ENCODE measurements at regions not wholly inside any gene's neighbourhood (a gene's known extent, or its start where the extent isn't known, plus 50 kb on each side); places are given as distances from the start of the nearest gene placed in this dataset.
"Not testable (repeated sequence)": the region's sequence is repeated elsewhere in the genome, so short reads cannot be mapped to it uniquely, and the experiment has no call there.

DNA sequence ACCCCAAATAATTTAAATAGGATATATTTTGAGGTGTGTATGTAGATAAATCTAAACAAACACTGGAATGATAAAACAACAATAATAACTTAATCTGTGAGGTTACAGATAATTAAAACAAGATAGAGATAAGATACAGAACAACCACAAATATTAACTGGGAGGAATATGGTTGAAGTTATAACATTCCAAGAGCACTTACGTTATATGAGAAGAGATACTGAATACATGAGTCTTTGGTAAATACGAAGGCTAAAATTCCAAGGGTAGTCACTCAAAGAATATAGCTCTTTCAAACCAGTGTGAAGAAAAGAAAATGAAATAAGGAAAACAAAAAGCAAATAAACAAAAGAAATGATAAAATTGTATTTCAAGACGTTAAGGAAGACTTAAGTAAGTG, 76.0 kb upstream of the MYO3A start:
- Histone ChIP-seq H3K36me3 (no peaks in the 10 kb centered on the region), H3K4me3 (ENCODE audit: low read depth in 1 of 2, low read length in 1 of 2) (no peak overlapping the region), H3K9me3 (no peaks in the 10 kb centered on the region), H3K27ac (no peak overlapping the region), H3K4me1 (ENCODE audit: control insufficient read depth in 1 of 2, insufficient read depth in 1 of 2, low read depth in 1 of 2, low read length in 1 of 2) (no peaks in the 10 kb centered on the region), H3K27me3 (no peaks in the 10 kb centered on the region)
- TF ChIP-seq, protein P1, sequence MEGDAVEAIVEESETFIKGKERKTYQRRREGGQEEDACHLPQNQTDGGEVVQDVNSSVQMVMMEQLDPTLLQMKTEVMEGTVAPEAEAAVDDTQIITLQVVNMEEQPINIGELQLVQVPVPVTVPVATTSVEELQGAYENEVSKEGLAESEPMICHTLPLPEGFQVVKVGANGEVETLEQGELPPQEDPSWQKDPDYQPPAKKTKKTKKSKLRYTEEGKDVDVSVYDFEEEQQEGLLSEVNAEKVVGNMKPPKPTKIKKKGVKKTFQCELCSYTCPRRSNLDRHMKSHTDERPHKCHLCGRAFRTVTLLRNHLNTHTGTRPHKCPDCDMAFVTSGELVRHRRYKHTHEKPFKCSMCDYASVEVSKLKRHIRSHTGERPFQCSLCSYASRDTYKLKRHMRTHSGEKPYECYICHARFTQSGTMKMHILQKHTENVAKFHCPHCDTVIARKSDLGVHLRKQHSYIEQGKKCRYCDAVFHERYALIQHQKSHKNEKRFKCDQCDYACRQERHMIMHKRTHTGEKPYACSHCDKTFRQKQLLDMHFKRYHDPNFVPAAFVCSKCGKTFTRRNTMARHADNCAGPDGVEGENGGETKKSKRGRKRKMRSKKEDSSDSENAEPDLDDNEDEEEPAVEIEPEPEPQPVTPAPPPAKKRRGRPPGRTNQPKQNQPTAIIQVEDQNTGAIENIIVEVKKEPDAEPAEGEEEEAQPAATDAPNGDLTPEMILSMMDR (IDR thresholded peaks at IDR 0.05) = no peak

DNA sequence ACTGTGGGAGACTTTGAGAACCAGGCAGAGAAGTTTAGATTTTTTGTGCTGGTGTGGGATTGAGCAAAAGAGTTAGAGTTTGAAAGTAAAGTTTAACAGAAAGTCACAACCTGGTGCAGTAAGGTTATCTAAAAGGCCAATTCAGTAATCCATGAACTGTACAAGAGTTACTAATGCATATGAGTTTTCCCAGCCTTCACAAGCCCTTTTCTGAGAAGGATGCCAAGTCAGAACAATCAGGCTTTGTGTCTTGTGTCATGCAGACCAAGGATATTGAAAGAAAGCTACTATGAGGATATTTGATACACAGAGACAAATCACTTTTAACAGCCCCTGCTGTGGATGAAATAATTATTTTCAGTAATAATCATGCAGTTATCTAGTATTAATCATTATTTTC, 68.8 kb upstream of the MYO3A start:
- H3K27me3 ChIP-seq = no peaks in the 10 kb centered on the region
- no peaks in the 10 kb centered on the region for H3K9me3 ChIP-seq
- no peaks in the 10 kb centered on the region for H3K36me3 ChIP-seq
- no peak overlapping the region for H3K27ac ChIP-seq
- H3K4me3 ChIP-seq (ENCODE audit: low read depth in 1 of 2, low read length in 1 of 2) = no peak overlapping the region
- TF ChIP-seq, protein P1 (IDR thresholded peaks at IDR 0.05) = no peak
- H3K4me1 ChIP-seq (ENCODE audit: control insufficient read depth in 1 of 2, insufficient read depth in 1 of 2, low read depth in 1 of 2, low read length in 1 of 2) = no peaks in the 10 kb centered on the region

DNA sequence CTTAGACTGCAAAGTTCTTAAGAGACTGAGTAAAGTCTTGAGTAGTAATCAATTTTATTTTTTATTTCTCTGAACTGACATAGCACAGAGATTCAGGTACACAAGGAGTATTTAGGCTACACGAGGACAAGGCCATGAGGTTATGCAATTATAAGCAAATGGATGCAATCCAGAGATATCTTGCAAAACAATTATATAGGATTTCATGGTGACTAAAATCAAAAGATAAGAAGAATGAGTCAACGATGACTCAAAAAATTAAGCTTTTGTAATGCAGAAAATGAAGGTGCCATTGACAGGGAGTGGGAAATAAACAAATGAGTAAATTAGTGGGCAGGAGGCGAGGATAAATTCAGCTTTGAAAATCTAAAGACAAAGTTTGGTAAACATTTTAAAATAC, 66.7 kb upstream of the MYO3A start:
- H3K4me1 ChIP-seq (ENCODE audit: control insufficient read depth in 1 of 2, insufficient read depth in 1 of 2, low read depth in 1 of 2, low read length in 1 of 2) = no peaks in the 10 kb centered on the region
- H3K9me3 ChIP-seq = no peaks in the 10 kb centered on the region
- H3K36me3 ChIP-seq = no peaks in the 10 kb centered on the region
- no peak overlapping the region for H3K27ac ChIP-seq
- H3K4me3 ChIP-seq (ENCODE audit: low read depth in 1 of 2, low read length in 1 of 2) = no peak overlapping the region
- TF ChIP-seq, protein P1 (IDR thresholded peaks at IDR 0.05) = no peak
- H3K27me3 ChIP-seq = no peaks in the 10 kb centered on the region

DNA sequence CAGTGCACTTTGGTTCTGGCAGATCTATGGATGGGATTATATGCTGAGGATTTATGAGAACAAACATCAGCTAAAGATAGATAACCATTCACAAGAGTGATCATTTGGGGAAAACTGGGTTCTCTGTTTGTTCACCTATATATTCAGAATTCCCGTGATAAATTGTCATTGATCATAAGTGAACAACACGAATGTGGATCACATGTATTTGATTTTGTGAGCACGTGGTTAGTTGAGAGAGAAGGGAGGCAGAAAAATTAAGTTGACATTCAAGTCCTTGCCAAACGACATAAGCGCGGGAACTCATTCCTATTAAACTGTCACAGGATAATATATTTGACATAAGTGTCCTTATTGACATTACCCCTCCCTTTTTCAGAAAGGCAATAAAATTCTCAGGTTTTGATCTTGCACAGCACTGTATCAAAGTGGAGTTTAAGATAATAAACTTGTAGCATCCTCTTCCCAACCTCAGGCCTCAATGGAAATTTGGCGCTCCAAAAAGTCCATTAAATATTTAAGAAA, 64.9 kb upstream of the MYO3A start:
- H3K4me3 ChIP-seq (ENCODE audit: low read depth in 1 of 2, low read length in 1 of 2) = no peak overlapping the region
- no peak overlapping the region for H3K27ac ChIP-seq
- H3K4me1 ChIP-seq (ENCODE audit: control insufficient read depth in 1 of 2, insufficient read depth in 1 of 2, low read depth in 1 of 2, low read length in 1 of 2) = no peaks in the 10 kb centered on the region
- no peaks in the 10 kb centered on the region for H3K36me3 ChIP-seq
- TF ChIP-seq, protein P1 (IDR thresholded peaks at IDR 0.05) = no peak
- H3K27me3 ChIP-seq = no peaks in the 10 kb centered on the region
- H3K9me3 ChIP-seq = no peaks in the 10 kb centered on the region

DNA sequence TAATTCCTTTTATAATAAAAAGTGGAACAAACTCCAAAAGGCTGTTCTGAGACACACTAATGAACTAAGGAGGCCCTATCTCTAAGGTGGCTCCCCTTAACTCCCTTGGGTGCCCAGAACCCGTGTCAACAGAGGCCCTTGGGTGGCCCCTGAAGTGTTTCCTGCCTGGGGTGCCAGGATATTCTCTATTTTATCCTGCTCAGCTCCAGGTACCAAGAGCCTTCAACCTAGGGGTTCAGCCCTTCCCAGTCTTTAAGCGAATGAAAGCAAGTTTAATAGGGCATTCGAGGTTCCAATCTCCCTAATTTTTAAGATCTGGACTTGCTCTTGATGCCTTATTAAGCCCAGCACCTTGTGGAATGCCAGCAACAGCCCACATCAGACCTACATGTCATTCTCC, 64.4 kb upstream of the MYO3A start:
- H3K4me3 ChIP-seq (ENCODE audit: low read depth in 1 of 2, low read length in 1 of 2) = no peak overlapping the region
- TF ChIP-seq, protein P1 (IDR thresholded peaks at IDR 0.05) = no peak
- H3K4me1 ChIP-seq (ENCODE audit: control insufficient read depth in 1 of 2, insufficient read depth in 1 of 2, low read depth in 1 of 2, low read length in 1 of 2) = no peaks in the 10 kb centered on the region
- H3K27ac ChIP-seq = no peak overlapping the region
- H3K27me3 ChIP-seq = no peaks in the 10 kb centered on the region
- H3K9me3 ChIP-seq = no peaks in the 10 kb centered on the region
- no peaks in the 10 kb centered on the region for H3K36me3 ChIP-seq

DNA sequence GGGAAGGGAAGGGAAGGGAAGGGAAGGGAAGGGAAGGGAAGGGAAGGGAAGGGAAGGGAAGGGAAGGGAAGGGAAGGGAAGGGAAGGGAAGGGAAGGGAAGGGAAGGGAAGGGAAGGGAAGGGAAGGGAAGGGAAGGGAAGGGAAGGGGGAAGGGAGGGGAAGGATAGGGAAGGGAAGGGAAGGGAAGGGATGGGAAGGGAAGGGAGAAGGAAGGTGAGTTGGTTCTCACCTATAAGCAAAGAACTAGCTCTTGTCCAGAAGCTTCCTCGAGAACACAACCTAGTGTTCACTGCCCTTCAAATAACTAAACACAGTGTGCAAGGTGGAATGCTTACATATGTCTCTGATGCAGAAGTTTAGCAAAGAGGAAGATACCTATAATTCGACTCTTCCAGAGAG, 59.6 kb upstream of the MYO3A start:
- not testable (repeated sequence) for H3K27me3 ChIP-seq; H3K4me1 ChIP-seq (ENCODE audit: control insufficient read depth in 1 of 2, insufficient read depth in 1 of 2, low read depth in 1 of 2, low read length in 1 of 2); H3K9me3 ChIP-seq; H3K4me3 ChIP-seq (ENCODE audit: low read depth in 1 of 2, low read length in 1 of 2); H3K27ac ChIP-seq; H3K36me3 ChIP-seq
